Thoracic aorta (tissue), 2 donors: ENCODE measurements at regions not wholly inside any gene's neighbourhood (a gene's known extent, or its start where the extent isn't known, plus 50 kb on each side); places are given as distances from the start of the nearest gene placed in this dataset.
"Not testable (repeated sequence)": the region's sequence is repeated elsewhere in the genome, so short reads cannot be mapped to it uniquely, and the experiment has no call there.

ENCODE experiments used
- ATAC-seq: fragments of 150-250 bp; one replicate; pipeline ENCODE4 v1.8.0; 2017; ENCODE audit warnings: low read depth; ENCODE audit not compliant: insufficient number of reproducible peaks, low FRiP score
- DNase-seq: peaks from one replicate; pipeline ENCODE4 v3.0.0-alpha.2; 2020; ENCODE audit warnings: low spot score
- H3K27ac ChIP-seq, 2 donors: fragments of 200-600 bp; sonication (generic); 1 replicate in 1 of 2; 2 replicates in 1 of 2; pipeline ENCODE4 v1.5.1; 2016; ENCODE audit warnings: mild to moderate bottlenecking in 2 of 2, moderate library complexity in 2 of 2
- H3K27me3 ChIP-seq: fragments of 200-600 bp; sonication (generic); replicated peaks from 2 replicates; pipeline ENCODE4 v1.6.0; 2016; ENCODE audit warnings: mild to moderate bottlenecking; ENCODE audit not compliant: insufficient read depth
- H3K36me3 ChIP-seq: fragments of 200-600 bp; sonication (generic); one replicate; pipeline ENCODE4 v1.5.1; 2016
- H3K4me1 ChIP-seq, 2 donors: fragments of 200-600 bp; sonication (generic); 1 replicate in 1 of 2; 2 replicates in 1 of 2; pipeline versions ENCODE4 v1.5.1 to v1.6.0; 2016; ENCODE audit warnings: low read depth in 2 of 2, mild to moderate bottlenecking in 1 of 2; ENCODE audit not compliant: control insufficient read depth in 1 of 2
- H3K4me3 ChIP-seq: fragments of 200-600 bp; sonication (generic); 2 replicates; pipeline ENCODE4 v1.5.1; 2016; ENCODE audit warnings: mild to moderate bottlenecking
- H3K9me3 ChIP-seq: fragments of 200-600 bp; sonication (generic); 2 replicates; pipeline ENCODE4 v1.5.1; 2016
- TF ChIP-seq, protein P1 (sequence below): fragments of 200-600 bp; sonication (generic); IDR thresholded peaks from one replicate; pipeline ENCODE4 v1.5.1; 2019; ENCODE audit warnings: antibody characterized with exemption

DNA sequence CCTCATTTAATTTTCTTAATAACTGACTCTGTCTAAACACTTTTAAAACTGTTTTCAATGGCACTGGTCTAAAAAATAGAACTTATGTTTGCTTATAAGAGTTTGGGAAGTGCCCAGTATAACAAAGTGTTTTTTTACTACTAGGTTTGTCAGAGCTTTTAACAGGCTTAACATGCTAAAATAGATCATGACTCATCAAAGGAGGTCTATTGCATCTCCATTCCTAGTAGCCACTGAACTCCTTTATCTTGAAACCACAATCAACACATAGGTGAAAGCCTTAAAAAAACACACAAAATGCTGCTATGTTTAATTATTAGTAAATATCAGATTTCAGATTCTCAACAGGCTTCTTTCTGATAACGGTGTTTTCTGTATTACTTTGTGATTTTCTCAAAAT lies 196.4 kb upstream of the KIF2B start:
- no peaks in the 10 kb centered on the region for H3K9me3 ChIP-seq
- DNase-seq (no peak), ATAC-seq (no peak)
- H3K4me3 ChIP-seq = no peak overlapping the region
- TF ChIP-seq, protein P1, sequence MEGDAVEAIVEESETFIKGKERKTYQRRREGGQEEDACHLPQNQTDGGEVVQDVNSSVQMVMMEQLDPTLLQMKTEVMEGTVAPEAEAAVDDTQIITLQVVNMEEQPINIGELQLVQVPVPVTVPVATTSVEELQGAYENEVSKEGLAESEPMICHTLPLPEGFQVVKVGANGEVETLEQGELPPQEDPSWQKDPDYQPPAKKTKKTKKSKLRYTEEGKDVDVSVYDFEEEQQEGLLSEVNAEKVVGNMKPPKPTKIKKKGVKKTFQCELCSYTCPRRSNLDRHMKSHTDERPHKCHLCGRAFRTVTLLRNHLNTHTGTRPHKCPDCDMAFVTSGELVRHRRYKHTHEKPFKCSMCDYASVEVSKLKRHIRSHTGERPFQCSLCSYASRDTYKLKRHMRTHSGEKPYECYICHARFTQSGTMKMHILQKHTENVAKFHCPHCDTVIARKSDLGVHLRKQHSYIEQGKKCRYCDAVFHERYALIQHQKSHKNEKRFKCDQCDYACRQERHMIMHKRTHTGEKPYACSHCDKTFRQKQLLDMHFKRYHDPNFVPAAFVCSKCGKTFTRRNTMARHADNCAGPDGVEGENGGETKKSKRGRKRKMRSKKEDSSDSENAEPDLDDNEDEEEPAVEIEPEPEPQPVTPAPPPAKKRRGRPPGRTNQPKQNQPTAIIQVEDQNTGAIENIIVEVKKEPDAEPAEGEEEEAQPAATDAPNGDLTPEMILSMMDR = no peak
- no peaks in the 10 kb centered on the region for H3K27me3 ChIP-seq
- no peak overlapping the region for H3K27ac ChIP-seq
- H3K4me1 ChIP-seq = peaks cover 0 to 11% of the 10 kb centered on the region in 2 donors
- no peaks in the 10 kb centered on the region for H3K36me3 ChIP-seq

DNA sequence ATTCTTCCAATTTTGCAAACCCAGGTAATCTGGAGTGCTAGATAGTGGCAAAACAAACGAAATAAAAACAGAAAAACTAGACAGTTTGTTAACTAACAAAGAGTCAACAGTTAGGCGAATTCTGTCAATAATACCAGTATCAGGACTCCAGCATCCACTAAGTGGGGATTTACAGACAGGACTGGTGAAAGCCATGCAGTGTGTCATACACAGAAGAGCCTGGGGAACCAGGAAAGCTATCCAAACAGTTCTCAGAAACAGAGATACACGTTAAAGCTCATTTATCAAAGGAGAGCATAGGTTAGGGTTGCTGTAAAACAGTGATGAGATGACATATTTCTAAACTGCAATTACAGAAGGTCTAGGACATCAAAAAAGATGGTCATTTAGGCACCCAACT lies 203.7 kb upstream of the KIF2B start:
- Histone ChIP-seq H3K4me3 (no peak overlapping the region), H3K27ac (no peak overlapping the region), H3K36me3 (no peaks in the 10 kb centered on the region), H3K4me1 (no peaks in the 10 kb centered on the region), H3K27me3 (no peaks in the 10 kb centered on the region), H3K9me3 (no peaks in the 10 kb centered on the region)
- ATAC-seq = no peak
- TF ChIP-seq, protein P1 = no peak
- no peak for DNase-seq

DNA sequence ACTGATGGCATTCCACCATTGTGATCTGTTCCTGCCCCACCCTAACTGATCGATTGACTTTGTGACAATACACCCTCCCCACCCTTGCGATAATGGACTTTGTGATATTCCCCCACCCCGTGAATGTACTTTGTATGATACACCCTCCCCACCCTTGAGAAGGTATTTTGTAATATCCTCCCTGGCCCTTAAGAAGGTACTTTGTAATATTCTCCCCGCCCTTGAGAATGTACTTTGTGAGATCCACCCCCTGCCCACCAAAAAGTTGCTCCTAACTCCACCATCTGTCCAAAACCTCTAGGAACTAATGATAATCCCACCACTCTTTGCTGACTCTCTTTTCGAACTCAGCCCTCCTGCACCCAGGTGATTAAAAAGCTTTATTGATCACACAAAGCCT lies 214.5 kb upstream of the KIF2B start:
- DNase-seq, H3K36me3 ChIP-seq, H3K27ac ChIP-seq, H3K4me1 ChIP-seq, H3K4me3 ChIP-seq, ATAC-seq, H3K9me3 ChIP-seq, H3K27me3 ChIP-seq: not testable (repeated sequence)

- ATAC-seq (no peak), DNase-seq (no peak)
- H3K27me3 ChIP-seq = no peaks in the 10 kb centered on the region
- H3K36me3 ChIP-seq = no peaks in the 10 kb centered on the region
- TF ChIP-seq, protein P1 = no peak
- no peak overlapping the region for H3K27ac ChIP-seq
- H3K4me1 ChIP-seq = no peaks in the 10 kb centered on the region
- no peaks in the 10 kb centered on the region for H3K9me3 ChIP-seq
- H3K4me3 ChIP-seq = no peak overlapping the region
Measured at GRCh38 chr17:53607475-53607874, 215.3 kb upstream of the KIF2B start.

GRCh38 chr17:53588317-53588716 lies 234.4 kb upstream of the KIF2B start:
- DNase-seq (no peak), ATAC-seq (no peak)
- Histone ChIP-seq H3K4me1 (no peaks in the 10 kb centered on the region), H3K9me3 (no peaks in the 10 kb centered on the region), H3K27me3 (no peaks in the 10 kb centered on the region), H3K36me3 (no peaks in the 10 kb centered on the region), H3K4me3 (no peak overlapping the region), H3K27ac (no peak overlapping the region)
- TF ChIP-seq, protein P1 = no peak

DNA sequence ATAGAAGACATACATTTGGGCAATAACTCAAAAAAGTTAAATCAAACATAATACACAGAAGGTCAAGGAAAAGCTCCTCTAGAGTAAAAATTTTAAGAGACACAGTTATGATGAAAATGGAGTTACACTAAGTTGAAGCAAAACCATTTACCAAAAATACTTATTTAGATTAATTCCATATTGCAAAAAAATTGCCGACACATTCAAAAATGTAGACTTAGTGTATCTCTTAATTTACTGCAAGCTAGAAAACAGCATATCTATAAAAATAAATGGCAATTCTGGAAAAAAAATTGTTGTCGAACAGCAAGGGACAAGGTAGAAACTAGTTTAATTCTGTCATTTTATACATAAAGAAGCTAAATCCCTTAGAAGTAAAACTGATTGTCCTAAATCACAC lies 248.7 kb upstream of the KIF2B start:
- no peak overlapping the region for H3K4me3 ChIP-seq
- no peak for DNase-seq

More for the DNA sequence above, 248.7 kb upstream of the KIF2B start:
- no peaks in the 10 kb centered on the region for H3K27me3 ChIP-seq
- H3K4me1 ChIP-seq = no peaks in the 10 kb centered on the region
- TF ChIP-seq, protein P1 = no peak
- H3K27ac ChIP-seq = no peak overlapping the region
- H3K36me3 ChIP-seq = no peaks in the 10 kb centered on the region
- H3K9me3 ChIP-seq = no peaks in the 10 kb centered on the region
- no peak for ATAC-seq
